NCI-H146 treated with DMSO at 0.1 percent for 48 hours (cell line): ENCODE measurements at regions not wholly inside any gene's neighbourhood (a gene's known extent, or its start where the extent isn't known, plus 50 kb on each side); places are given as distances from the start of the nearest gene placed in this dataset.

Experiments
- DNase-seq: peaks from one replicate; lab custom pipeline; 2025; ENCODE audit not compliant: unreplicated experiment; lab: John Stamatoyannopoulos, UW

DNA sequence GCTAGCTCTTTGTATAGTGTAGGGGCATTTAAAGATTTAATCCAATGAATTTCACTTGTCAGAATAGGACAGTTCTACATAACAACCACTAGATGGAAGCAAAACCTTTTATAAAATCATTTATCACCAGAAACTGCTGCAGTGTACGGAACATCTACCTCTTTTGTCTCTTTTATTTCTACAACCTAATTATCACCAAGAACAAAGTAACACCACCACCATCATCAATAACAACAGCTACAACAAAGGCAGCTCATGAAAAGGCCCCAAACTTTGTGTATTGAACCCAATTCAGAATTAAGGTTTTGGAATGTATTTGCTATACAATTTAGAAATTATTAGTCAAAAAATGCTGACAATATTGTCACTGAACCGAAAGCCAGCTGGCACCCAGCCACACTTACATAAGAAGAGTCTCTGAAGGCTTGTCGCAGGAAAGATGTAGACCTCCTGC lies 260.9 kb upstream of the RPS6KA3 start:
- DNase-seq, result peak; percentile 50

DNA sequence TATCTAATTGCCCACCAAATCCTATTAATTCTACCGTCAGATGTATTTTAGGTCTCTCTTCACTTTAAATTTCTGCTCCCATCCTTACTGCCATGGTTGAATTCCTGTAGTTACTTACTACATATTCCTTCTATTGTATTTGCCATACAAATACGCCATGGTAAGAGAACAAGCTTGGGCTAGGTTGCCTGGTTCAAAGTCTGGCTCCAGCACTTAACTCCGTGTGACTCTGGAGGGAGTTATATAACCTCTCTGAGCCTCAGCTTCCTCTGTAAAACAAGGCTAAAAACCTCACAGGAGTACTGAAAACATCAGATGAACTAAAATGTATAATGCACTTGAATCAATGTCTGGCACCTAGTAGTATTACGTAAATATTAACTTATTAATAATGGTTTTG lies 260.3 kb upstream of the RPS6KA3 start:
- DNase-seq, result no peak

DNA sequence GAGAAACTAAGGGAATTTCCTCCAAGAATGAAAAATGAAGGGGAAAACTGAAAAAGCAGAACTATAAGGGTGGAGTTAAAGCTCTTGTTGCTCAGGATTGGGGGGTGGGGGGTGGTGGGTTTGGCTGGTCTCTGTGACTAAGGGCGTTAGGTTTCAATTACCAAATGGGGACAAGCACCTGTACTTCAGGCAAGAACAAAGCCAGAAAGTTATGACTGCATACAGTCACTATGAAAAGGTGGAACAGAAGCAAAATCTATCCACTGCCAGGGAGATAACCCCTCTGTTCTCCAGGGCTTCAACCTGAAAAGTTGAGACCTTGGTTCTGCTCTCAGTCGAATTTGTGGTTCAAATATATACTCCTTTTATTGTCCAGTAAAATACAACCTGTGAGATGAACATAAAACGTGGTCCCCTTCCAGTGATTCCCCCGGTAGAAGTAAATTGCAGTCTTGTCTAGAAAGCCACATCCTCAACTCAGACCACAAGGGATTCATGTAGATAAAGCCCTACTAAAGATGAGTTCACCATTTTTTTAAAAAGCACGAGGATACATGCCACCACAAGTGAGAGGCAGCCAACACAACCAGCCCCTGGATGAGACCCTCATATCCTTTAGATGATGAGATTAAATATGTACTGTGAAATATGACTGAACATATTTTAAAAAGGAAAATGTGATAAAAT lies 257.1 kb upstream of the RPS6KA3 start:
- DNase-seq, result no peak

DNA sequence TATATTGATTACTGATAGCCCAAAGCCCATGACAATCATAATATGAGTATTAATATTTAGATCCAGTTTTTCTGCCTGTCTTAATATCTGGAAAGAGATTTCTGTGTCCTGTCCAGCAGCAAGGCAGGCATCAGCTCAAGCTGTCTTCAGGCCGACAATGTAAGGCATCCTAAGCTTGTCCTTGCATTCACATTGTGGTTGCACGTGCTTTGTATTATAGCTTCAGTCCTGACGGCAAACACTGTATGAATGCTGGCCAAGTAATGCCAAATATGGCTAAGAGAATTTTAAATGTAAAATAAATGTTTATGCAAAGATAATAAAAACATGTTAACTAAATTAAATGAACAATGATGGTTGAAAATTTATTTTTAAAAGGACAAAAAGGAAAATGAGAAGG lies 255.7 kb upstream of the RPS6KA3 start:
- DNase-seq, result no peak

DNA sequence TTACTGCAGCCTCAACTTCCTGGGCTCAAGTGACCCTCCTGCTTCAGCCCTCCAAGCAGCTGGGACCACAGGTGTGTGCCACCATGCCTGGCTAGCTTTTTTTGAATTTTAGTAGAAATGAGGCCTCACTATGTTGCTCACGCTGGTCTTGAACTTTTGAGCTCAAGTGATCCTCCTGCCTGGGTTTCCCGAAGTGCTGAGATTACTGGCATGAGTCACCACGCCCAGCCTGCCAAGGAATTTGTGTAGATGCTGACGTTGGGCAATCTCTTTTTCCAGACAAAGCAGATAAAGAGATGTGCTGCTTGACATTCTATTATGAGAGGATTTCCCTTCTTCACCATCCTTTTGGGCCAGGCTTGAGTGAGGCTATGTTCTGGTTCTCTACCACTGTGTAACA lies 254.5 kb upstream of the RPS6KA3 start:
- no peak for DNase-seq

DNA sequence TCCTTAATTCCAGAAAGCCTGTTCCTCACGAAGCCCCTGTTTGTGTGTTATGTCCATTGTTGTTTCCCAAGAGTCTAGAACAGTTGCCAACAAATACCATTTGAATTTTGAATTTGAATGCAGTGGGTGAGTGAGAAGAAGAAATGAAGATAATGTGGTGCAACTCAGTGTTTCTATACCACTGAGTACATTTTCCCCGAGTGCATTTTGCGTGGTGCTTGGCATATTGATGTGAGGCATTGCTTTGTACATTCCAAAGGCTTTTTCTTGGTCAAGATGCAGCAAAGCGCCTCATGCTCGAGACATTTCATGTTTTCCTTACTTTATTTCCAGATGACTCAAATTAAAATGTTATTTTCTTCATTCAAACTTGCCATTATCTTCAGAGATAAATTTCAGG lies 253.1 kb upstream of the RPS6KA3 start:
- DNase-seq, result no peak

DNA sequence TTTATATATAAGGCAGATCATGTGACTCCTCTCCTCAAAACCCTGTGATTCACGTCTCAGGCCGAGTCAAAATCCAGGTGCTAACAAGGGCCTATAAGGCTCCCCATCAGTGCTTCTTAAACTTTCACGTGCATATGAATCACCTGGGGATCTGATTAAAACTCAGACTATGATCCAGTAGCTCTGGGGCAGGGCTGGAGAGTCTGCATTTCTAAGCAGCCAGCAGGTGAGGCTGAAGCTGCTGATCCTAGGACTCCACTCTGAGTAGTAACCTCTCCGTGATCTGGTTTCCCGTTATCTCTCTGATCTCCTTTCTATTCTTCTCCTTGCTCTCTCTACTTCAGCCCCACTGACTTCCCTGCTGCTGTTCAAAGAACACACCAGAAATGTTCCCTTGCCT lies 252.4 kb upstream of the RPS6KA3 start:
- no peak for DNase-seq

DNA sequence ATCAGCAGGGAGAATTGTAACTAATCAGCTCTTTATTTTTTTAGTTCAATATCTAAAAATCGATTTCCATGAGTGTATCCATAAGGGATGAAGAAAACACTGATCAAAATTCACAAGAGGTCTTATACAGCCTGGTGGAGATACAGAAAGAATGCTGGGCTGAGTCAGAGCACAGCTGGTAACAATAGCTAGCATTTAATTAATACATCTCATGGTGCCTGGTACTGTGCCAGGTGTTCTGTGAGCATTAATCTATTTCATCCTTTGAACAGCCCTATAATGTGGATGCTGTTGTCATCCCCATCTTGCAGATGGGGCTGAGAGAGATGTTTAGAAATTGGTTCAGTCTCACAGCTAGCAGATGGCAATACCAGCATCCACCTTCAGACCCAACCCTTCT lies 250.9 kb upstream of the RPS6KA3 start:
- no peak for DNase-seq

DNA sequence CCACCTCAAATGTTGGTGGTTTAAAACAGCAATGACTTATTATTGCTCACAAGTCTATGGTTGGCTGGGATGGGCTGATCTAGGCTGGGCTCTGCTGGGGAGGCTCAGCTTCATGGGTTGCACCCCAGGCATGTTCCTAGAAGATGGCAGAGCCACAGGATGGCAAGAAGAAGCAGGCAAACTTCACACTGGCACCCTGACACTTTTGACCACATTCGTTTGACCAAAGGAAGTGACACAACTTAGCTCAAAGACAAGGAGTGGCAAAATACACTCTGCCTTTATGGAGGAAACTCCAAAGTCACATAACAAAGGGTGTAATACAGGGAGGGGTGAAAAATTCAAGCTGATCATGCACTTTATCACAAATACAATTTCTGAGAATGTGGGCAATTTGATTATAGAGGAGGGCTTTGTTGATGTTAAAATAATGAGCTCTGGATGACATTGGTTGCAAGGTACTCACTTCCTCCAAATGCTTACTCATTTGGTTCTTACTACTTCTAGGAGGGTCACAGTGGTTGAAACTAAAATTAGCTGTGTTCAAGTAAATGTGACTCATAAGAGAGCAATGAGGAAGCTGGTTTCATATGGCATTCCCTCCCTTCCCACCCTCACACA lies 249.2 kb upstream of the RPS6KA3 start:
- DNase-seq, result no peak

DNA sequence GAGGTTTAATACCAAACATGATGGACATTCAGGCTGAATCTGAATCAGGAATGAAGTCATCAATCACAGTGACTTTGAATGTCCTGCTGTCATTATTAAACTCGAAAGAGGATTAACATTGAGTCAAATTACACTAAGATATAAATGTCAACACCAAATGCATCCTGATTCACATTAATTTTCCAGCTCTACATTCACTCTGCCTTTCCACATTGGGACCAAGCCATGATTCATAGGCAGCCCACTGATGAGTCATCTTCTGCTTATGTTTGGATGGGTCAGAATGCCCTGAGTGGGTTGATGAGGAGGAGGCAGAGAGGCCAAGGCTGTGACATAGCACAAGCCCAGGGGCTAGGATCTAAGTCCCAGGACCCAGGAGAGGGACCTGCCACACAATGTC lies 247.6 kb upstream of the RPS6KA3 start:
- no peak for DNase-seq

DNA sequence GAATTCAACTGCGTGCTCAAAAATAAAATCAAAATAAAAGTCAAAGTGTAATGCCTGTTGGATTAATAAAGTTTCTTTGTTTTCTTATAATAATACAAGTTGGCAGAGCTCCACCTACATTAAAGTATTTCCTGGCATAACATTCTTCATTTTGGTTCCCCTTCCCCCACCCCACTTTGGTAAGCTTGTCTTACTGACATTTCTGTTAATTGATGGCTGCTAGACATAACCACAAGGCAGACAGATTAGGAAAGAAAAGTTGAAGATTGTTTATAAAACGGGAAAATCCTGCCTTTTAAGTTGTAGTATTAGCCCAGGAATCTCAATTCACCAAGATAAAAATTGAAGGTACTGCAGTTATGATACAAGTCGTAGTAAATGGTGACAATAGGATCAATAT lies 246.5 kb upstream of the RPS6KA3 start:
- no peak for DNase-seq

DNA sequence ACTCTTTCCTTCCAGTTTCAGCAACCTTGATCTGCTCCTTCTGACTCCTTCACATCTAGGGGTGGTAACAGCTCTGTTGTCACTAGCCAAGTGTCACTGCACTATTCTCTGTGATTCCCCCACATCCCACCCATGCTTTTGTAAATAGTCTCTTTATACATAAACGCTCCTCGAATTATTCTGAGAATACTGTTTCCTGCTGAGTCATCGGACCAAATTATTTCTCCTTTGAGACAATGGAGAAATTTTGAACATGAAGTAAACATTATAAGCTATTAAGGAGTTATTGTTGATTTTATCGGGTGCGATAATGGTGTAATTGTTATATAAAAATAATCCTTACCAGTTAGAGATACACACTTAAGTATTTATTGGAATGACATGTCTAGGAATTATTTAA lies 245.1 kb upstream of the RPS6KA3 start:
- no peak for DNase-seq

DNA sequence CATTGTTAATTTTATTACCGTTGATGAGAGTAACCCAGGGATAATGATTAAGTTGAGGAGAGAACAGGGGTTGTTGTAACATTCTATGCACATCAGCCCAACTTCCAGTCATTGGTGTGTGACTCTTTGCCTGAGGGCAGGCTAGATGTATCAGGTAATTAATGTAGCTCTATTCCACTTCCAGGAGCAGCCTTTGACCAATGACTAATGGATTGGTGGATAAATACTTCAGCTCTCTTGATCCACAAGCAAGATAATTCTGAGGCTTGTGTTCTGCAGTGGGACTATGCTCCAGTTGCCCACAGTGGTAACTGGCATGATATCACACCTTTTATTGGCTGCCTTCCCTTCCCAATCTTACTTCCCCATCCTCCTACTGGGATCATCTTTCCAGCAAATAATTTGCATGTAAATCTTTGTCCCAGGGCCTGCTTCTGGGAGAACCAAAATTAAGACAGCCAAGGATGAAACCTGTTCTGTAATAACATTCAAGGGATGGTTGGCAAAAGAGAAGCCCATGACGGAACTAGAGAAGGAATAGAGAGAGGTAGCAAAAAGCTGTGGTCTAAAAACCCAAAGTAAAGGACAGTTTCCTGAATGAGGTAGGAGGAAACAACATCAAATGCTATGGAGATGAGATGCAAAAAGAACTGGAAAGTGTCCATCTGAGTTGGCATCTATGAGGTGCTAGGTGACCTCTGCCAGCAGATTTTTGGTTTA lies 241.4 kb upstream of the RPS6KA3 start:
- DNase-seq, result no peak

DNA sequence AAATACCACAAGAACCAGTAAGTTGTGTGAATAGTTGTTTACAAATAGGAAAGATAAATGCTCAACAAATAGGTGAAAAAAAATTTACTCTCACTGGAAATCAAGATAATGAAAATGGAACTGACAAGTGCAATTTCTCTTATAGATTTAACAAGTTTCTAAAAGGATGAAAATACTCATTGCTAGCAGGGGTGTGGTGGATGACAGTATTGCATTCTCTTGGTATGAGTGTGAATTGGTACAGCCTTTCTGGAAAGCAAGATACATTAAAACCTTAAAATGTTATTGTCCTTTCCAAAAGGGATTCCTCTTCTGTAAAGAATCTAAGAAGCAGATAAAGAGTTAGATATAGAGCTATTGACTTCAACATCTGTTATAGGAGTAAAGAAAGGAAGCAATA lies 240.0 kb upstream of the RPS6KA3 start:
- DNase-seq, result no peak

DNA sequence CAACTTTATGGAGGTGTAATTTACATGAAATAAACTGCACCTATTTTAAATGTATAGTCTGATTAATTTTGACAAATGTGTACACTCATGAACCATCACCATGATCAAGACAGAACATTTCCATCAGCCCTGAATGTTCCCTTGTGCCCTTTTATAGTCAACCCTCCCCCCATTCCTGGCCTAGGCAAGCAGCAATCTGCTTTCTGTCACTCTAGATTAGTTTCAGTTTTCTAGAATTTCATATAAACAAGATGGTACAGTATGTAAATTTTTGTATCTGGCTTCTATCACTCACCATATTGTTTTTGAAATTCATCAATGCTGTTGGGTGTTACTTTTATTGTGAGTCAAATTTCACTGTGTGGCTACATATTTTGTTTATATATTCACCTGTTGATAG lies 234.2 kb upstream of the RPS6KA3 start:
- no peak for DNase-seq

DNA sequence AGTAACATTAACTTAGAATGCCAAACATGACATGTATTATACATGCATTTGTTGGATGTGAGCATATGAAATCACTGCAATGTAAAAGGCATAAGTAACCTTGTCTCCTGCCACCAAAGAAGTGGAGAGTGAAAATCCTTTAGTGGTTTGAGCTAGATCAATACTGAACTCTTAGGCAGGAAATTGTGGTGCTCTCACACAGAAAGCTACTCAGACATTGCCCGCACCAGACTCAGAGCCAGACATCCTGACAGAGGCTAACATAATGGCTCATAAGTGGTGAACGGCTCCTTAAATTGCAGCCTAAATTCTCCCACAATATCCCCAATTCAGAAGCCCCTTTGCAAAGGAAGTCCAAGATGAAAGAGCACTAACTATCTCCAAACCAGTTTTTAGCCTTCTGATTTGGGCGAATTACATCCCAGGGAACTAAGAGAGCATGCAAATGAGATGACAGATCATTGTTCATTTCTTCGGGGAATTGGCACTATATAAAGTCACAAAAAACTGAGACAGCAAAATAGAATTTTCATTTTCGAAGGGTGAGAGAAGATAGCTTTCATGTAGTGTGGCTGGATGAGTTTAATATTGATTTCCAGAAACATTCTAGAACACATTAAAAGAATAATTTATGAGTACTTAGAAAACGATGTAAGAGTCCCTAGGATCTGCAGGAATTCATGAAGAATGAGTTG lies 233.6 kb upstream of the RPS6KA3 start:
- no peak for DNase-seq

DNA sequence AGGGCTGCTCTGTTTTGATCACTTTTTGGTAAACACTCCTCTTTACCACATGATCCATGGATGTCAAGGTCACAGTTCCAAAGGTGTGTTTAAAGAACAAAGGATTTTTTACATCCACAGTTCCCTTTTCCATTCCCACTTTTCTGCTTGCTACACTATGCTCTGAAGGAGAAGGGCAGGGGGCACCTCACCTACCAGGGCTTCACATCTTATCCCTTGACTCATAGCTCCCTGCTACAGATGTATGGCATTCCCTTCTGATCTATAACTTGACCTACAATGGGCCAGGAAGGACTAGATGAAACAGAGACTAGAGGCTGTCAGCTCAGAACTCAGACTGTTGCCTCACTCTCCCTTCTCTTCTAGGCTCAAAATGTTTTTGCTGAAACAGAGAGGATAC lies 233.1 kb upstream of the RPS6KA3 start:
- no peak for DNase-seq

DNA sequence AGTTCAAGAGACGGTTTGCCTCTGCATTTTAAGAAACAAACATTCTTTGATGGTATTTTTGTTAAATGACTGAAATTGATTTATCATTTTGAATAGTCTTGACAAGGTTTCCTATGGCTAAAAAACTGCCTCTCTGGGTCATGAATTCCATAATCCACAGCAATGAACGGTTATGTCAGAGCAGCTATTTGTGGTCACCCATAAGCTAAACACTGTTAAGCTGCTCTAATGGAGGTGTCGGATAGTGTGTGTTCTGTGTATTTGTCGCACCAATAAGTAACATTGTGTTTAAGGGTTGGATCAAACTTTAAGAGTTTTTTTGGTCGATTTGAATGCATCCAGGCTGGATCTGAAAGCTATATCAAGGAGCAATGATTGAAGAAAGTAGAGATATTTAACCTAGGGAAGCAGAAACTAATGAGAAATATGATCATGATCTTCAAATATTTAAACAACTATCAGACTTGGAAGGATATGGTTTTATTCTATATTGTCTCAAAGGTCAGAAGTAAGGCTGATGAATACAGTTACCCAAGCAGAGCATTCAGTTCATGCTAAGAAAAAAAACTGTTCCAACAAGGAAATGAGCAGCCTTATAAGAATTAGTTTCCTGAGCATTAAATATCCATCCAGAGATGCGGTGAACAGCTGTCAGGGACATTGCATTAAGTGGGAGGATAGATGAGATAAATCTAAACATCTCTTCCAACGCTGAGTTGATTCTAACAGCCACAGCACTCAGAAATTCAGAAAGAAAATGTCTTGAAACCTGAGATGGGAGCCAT lies 232.3 kb upstream of the RPS6KA3 start:
- DNase-seq, result no peak

DNA sequence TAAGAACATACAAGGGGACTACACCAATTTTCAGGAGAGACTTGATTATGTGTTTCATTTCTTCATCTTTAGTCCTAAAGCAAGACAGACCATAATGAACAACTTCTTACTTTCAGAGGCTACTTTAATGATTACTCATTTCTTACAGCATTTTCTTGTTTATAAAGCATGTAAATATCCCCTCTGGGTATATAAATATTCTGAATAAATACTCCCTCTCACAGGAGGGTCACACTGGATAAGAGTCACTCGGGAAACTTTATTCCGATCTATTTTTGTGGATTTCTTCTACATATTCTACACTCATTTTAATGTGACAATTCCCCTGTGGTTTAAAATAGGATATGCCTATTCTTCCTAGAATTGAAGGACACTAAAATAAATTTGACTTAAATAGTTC lies 228.9 kb upstream of the RPS6KA3 start:
- no peak for DNase-seq

DNA sequence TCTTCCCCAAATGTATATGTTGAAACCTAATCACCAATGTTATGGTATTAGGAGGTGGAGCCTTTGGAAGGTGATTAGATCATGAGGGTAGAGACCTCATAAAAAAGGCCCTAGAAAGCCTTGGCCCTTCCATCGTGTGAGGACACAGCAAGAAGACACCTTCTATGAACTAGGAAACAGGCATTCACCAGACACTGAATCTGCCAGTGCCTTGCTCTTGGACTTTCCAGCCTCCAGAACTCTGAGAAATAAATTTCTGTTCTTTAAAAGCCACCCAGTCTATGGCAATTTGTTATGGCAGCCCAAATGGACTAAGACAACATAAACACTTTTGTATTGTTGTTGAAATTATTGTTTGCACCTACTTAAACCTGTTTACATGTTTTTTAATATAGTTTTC lies 221.8 kb upstream of the RPS6KA3 start:
- no peak for DNase-seq

DNA sequence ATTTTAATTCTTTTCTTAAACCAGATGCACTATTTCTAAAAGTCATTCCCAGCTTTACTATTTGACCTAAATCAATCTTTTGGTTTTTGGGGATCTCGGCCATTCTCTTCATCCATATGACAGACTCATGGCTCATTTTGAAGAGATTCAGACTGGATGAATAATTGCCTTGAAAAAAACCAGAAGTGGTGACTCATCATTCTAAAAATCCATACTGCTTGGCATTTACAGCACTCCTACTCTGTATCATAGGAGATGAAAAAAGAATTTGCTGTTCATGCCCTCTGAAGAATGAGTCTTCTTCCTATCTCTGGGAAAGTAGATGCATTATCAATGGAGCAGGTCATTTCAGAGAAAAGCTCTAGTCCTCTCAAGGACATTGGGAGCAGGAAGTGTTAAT lies 220.5 kb upstream of the RPS6KA3 start:
- DNase-seq, result no peak
